RWPE2 (cell line): ENCODE measurements at regions not wholly inside any gene's neighbourhood (a gene's known extent, or its start where the extent isn't known, plus 50 kb on each side); places are given as distances from the start of the nearest gene placed in this dataset.

ENCODE experiments used
- ATAC-seq: fragments of 200-7000 bp; cut with Tn5 transposase; 3 replicates; pipeline ENCODE4 v1.9.1; 2021; ENCODE audit warnings: low read depth
- DNase-seq: peaks from one replicate; pipeline ENCODE4 v3.0.0-alpha.2; 2020; ENCODE audit warnings: low spot score
- H3K27ac ChIP-seq: fragments of 450-650 bp; 2 replicates; pipeline ENCODE4 v1.5.1; 2017; ENCODE audit warnings: mild to moderate bottlenecking; ENCODE audit not compliant: poor library complexity, severe bottlenecking
- H3K27me3 ChIP-seq: fragments of 250-450 bp; sonication (Bioruptor Pico); 2 replicates; pipeline ENCODE4 v1.5.1; 2021; ENCODE audit warnings: mild to moderate bottlenecking, moderate library complexity; ENCODE audit not compliant: insufficient read depth, poor library complexity, severe bottlenecking
- H3K36me3 ChIP-seq: fragments of 250-450 bp; sonication (Bioruptor Pico); 2 replicates; pipeline ENCODE4 v1.5.1; 2020; ENCODE audit warnings: low read depth, mild to moderate bottlenecking, moderate library complexity
- H3K4me1 ChIP-seq: fragments of 250-450 bp; sonication (Bioruptor Pico); 2 replicates; pipeline ENCODE4 v1.5.1; 2021; ENCODE audit warnings: mild to moderate bottlenecking, moderate library complexity; ENCODE audit not compliant: insufficient read depth, poor library complexity, severe bottlenecking
- H3K4me3 ChIP-seq: fragments of 250-450 bp; sonication (Bioruptor Pico); 2 replicates; pipeline ENCODE4 v1.5.1; 2021; ENCODE audit warnings: mild to moderate bottlenecking, moderate library complexity; ENCODE audit not compliant: severe bottlenecking
- H3K9me3 ChIP-seq: fragments of 250-450 bp; sonication (Bioruptor Pico); 2 replicates; pipeline ENCODE4 v1.5.1; 2021; ENCODE audit warnings: mild to moderate bottlenecking, moderate library complexity; ENCODE audit not compliant: severe bottlenecking
- TF ChIP-seq, protein P1 (sequence below): fragments of 450-650 bp; IDR thresholded peaks from one replicate; pipeline ENCODE4 v1.5.1; 2017; ENCODE audit warnings: mild to moderate bottlenecking, moderate library complexity; ENCODE audit not compliant: poor library complexity, severe bottlenecking

DNA sequence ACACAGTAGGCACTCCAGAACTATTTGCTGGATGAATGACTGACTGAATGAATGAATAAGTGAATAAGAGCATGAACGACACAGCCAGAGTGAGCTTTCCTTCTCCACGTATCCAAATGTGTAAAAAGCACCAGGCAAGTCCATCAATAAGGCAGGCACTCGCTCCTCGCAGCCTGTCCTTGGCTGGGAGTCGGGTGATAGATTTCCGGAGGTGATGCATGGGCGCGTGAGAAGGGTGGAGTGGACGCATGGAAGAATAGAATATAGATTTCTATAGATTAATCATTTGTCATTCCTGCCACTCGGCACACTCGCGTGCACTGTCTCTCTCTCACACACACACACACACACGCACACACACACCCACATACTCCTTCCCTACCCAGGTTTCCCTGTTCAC is 164.3 kb upstream of the ZC3H12A start:
- DNase-seq (no peak), ATAC-seq (no peak)
- no peak overlapping the region for H3K27ac ChIP-seq
- H3K4me1 ChIP-seq: no peaks in the 10 kb centered on the region
- TF ChIP-seq, protein P1, sequence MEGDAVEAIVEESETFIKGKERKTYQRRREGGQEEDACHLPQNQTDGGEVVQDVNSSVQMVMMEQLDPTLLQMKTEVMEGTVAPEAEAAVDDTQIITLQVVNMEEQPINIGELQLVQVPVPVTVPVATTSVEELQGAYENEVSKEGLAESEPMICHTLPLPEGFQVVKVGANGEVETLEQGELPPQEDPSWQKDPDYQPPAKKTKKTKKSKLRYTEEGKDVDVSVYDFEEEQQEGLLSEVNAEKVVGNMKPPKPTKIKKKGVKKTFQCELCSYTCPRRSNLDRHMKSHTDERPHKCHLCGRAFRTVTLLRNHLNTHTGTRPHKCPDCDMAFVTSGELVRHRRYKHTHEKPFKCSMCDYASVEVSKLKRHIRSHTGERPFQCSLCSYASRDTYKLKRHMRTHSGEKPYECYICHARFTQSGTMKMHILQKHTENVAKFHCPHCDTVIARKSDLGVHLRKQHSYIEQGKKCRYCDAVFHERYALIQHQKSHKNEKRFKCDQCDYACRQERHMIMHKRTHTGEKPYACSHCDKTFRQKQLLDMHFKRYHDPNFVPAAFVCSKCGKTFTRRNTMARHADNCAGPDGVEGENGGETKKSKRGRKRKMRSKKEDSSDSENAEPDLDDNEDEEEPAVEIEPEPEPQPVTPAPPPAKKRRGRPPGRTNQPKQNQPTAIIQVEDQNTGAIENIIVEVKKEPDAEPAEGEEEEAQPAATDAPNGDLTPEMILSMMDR: no peak
- peaks cover 13% of the 10 kb centered on the region for H3K27me3 ChIP-seq
- H3K36me3 ChIP-seq: no peaks in the 10 kb centered on the region
- no peak overlapping the region for H3K4me3 ChIP-seq
- H3K9me3 ChIP-seq: no peaks in the 10 kb centered on the region

DNA sequence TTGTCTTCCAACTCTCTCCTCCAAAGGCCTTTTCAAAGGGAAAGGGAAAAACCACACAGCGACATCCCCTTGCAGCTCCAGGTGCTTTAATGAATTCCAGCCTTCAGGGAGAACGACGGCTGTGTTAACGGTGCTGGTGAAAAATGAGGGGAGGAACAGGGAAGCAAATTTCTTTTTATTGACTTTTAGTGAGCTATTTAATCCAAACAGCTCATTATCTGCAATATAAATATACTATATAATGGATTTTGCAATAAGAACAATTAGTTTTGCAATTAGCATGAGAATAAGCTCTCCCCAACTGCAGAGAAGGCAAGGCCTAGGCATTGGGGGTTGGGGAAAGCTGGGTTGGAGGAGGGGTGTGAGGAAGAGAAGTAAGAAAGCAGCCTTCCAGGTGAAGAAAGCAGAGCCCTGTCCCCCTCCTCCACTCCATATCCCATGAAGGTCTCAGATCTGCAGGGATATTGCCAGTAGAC is 159.0 kb upstream of the ZC3H12A start:
- Histone ChIP-seq H3K9me3 (no peaks in the 10 kb centered on the region), H3K4me1 (no peaks in the 10 kb centered on the region), H3K27ac (no peak overlapping the region), H3K4me3 (no peak overlapping the region), H3K36me3 (no peaks in the 10 kb centered on the region), H3K27me3 (peaks cover 53% of the 10 kb centered on the region)
- ATAC-seq (no peak), DNase-seq (no peak)
- TF ChIP-seq, protein P1: no peak

DNA sequence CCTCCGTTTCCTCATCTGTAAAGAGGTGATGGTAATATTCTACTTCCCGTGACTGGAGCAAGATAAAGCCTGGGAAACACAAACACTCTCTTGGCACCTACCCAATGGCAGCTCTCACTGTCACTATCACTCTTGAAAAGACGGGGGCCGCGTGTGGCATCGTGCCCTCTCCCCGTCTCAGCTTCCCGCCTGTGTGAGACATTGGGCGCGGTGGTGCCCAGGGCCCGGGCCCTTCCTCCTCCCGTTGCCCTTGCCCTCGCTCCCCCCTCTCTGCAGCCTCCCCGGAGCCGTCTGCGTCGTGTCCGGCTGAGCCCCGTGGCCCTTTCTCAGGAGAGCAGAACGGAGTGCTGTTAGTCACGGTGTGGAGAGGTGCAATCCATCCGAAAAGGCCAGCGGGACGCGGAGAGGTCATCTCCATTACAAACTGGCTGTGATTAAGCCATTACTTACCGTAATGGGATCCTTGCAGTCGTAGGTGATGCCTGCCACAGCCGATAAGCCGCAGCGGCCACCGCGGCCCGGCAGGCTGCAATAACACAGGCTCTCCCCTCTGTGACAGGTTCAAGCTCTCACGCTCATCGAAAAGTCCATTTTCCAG is 156.4 kb upstream of the ZC3H12A start:
- H3K4me1 ChIP-seq: no peaks in the 10 kb centered on the region
- TF ChIP-seq, protein P1: no peak
- DNase-seq: no peak
- no peaks in the 10 kb centered on the region for H3K9me3 ChIP-seq
- H3K27me3 ChIP-seq: peaks cover 55% of the 10 kb centered on the region
- no peak overlapping the region for H3K4me3 ChIP-seq
- no peak for ATAC-seq
- no peaks in the 10 kb centered on the region for H3K36me3 ChIP-seq
- no peak overlapping the region for H3K27ac ChIP-seq

DNA sequence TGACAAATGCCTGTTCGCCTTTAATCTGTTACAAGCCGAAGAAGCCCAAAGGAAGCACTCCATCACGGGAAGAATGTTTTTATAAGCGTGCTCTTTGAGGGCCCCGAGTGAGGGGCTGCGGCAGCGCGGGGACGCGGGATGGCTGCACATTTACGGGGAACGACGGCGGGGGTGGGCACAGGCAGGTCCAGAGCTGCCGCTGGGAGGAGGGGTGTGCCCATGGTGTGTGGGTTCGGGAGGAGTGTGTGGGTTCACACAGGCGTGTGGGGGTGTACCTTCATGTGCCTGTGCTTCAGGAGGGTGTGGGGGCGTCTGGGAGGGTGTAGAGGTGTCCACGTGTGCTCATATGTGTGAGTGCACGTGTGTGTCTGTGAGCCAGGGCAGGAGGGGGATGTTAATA is 155.9 kb upstream of the ZC3H12A start:
- Histone ChIP-seq H3K27me3 (peaks cover 53% of the 10 kb centered on the region), H3K9me3 (no peaks in the 10 kb centered on the region), H3K27ac (no peak overlapping the region), H3K4me1 (no peaks in the 10 kb centered on the region), H3K4me3 (no peak overlapping the region), H3K36me3 (no peaks in the 10 kb centered on the region)
- TF ChIP-seq, protein P1: no peak
- DNase-seq: no peak
- no peak for ATAC-seq

DNA sequence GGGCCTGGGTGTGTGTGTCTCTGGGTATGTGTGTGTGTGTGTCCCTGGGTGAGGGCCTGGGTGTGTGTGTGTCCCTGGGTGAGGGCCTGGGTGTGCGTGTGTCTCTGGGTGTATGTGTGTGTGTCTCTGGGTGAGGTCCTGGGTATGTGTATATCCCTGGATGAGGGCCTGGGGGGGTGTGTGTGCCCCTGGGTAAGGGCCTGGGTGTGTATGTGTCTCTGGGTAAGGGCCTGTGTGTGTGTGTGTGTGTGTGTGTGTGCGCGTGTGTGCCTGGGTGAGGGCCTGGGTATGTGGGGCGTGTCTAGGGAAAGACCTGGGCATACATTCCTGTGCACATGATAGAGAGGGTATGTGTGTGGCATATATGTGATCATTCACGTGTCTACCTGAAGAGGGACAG is 155.1 kb upstream of the ZC3H12A start:
- H3K27me3 ChIP-seq: peaks cover 49% of the 10 kb centered on the region
- no peak overlapping the region for H3K4me3 ChIP-seq
- DNase-seq: no peak

More for the DNA sequence above, 155.1 kb upstream of the ZC3H12A start:
- Histone ChIP-seq H3K36me3 (no peaks in the 10 kb centered on the region), H3K27ac (no peak overlapping the region), H3K9me3 (no peaks in the 10 kb centered on the region), H3K4me1 (no peaks in the 10 kb centered on the region)
- TF ChIP-seq, protein P1: no peak
- ATAC-seq: no peak
